ENCODE measurements at regions not wholly inside any gene's neighbourhood (a gene's known extent, or its start where the extent isn't known, plus 50 kb on each side); places are given as distances from the start of the nearest gene placed in this dataset.
A peak's percentile ranks its signal among the peaks of the same experiment; 100 is the strongest.

DNA sequence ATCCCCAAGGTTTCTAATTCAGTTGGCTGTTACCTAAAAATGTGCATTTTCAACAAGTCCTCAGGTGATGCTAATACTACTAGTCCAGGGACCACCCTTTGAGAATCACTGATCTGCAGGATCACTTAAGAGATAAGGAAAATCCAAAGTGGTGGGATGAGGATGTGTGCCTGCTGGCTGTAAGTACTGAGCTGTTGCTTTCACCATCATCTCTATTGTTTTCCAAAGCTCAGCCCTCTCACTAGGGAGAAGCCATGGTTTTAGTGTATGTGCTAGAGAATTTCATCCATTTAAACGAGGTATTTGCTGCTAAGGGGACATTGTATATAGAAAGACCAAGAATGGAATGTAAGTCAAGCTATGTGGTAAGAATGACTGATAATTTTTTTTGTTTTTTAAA lies 202.3 kb downstream of the KIF21A start:
- no peak for ATAC-seq

DNA sequence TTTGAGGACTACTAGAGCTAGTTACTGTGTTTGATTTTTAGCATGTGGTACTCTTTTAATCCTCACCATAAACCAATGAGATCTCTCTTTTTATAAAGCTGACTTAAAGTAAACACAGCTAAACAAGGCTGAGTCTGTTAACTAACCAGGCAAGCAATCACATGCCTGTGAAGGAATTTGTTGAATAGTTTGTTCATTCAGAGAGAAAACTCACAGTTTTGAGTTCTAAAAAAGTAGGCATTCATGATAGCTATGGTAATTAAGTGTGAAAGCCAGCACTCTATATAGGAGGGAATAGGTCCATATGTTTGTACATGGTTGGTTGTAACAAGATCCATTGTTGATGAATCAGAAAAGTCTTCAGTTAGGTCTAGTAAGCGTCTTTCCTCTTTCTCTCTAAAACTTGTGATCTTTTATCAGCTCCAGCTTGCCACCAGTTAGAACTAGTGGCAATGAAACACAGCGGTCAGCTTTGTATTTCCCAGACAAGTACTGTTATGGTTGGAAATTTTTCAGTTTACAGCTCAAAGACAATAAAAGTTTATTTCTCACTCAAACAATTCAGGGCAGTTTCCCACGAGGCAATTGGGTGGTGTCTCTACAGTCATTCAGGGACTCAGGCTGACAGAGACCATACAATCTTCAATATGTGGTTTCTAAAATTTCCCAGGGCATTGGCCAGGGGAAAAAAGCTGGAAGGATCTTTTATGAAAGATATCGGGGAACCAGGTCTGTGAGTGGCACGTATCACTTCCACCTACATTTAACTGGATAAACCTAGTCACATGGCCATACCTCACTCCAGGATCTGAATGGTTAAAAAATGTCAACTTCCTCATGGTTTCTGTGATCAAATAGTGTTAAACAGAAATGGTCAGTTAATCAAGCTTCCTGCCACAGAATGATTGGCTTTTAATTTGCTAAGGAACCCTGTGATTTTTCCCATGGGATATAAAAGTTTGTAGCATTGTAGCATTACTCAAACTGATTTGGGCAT lies 203.1 kb downstream of the KIF21A start:
- ATAC-seq, result no peak

GRCh38 chr12:39237004-39237403 lies 205.9 kb downstream of the KIF21A start:
- no peak for ATAC-seq

DNA sequence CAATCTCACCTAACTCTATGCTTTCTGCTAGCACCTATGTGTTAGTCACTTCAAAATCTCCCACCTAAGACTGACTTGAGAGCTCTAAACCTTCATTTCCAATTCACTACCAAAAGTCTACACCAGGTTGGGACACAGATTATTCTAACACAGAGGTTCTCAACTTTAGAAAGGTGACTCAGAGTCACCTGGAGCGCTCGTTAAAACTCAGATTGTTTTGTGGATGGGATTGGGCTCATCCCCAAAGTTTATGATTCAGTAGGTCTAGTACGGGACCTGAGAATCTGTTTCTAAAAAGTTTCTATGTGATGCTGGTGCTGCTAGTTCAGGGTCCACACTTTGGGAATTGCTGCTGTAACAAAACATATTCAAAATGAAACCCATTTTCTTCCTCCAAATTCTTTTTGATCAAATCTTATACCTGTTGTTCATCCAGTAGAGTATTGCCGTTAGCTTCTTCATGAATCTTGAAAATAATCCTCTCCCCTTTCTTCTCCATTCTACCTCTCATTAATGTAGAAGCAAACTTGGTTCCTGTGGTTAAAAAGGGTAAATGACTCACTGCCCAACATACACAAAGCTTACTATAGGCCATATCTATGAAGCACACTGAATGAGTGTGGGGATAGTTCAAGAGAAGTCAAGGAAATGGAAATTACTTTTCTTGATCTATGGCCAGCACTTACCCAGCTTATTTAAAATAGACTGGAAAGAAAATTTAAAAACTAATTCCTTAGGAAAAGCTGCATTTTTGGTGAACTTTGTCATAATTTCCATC lies 206.7 kb downstream of the KIF21A start:
- peak in 1 of 2 donors; percentile 45 for ATAC-seq

GRCh38 chr12:39230086-39230485 lies 212.8 kb downstream of the KIF21A start:
- no peak for ATAC-seq

GRCh38 chr12:39227218-39227617 lies 215.7 kb downstream of the KIF21A start:
- no peak for ATAC-seq

DNA sequence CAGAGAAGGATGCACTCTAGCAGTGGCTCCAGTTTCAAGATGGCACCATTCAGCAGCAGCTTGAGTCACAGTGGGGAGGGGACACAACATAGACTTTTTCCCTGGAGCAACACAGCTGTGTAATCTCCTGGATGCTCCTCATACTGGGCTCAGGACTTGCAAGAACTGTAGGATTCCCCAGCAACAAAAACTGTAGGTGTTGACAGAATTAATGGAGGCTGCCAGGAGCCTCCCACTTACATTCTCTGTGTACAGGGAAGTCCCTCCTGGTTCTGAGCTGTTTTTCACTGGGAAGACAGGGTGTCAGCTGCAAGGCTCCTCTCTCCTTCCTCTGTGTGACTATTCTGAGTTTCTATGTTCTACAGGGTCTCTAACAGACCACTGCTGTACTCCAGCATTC lies 217.9 kb downstream of the KIF21A start:
- ATAC-seq, result no peak

- no peak for ATAC-seq
Measured at GRCh38 chr12:39205969-39206368, 237.0 kb downstream of the KIF21A start.

DNA sequence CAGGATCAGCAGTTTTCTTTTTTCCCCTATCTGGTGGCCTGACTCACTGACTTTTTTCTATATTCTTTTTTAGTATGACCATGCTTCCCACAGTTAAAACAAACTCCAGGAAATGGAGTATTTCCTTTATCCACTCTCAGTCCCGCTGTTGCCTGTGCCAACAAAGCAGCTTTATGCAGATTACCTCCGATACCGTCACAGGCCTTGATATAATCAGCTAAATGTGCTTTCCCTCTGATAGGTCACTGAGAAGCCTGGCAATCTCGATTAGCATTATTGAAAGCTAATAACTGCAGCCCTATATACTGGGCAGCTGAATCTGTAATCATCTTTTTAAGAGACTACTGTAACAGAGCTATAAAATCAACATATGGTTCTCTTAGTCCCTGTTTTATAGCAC lies 243.6 kb downstream of the KIF21A start:
- ATAC-seq, result no peak

DNA sequence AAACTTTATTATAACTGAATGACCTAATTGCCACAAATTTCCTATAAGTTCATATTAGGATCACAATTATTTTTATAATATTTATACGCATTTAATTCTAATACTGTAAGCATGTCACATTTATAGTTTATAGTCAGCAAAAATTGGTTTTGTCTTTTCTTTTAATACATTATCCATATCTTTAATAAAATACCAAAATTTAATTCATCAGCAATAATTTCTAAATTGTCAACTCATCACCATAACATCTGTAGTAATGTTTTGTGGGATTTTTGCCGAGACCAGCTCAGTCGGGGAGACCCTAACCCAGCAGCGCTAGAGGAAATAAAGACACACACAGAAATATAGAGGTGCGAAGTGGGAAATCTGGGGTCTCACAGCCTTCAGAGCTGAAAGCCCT lies 254.2 kb downstream of the KIF21A start:
- ATAC-seq, result no peak

DNA sequence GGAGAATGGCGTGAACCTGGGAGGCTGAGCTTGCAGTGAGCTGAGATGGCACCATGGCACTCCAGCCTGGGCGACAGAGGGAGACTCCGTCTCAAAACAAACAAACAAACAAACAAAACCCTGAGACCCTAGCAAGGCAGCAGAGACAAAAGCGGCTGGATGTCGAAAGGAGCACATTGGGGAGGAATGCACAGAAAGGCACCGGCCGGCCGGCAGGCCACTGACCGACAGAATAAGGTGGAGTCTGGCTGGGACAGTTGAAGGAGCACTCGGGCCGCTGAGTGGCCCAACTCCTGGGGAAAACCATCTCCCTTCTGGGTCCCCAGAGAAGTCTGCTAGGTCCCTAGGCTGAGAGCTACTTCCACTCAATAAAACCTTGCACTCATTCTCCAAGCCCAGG lies 256.2 kb downstream of the KIF21A start:
- no peak for ATAC-seq

GRCh38 chr12:39178837-39179236 lies 264.1 kb downstream of the KIF21A start:
- no peak for ATAC-seq

GRCh38 chr12:39176356-39176755 lies 266.6 kb downstream of the KIF21A start:
- ATAC-seq, result no peak

DNA sequence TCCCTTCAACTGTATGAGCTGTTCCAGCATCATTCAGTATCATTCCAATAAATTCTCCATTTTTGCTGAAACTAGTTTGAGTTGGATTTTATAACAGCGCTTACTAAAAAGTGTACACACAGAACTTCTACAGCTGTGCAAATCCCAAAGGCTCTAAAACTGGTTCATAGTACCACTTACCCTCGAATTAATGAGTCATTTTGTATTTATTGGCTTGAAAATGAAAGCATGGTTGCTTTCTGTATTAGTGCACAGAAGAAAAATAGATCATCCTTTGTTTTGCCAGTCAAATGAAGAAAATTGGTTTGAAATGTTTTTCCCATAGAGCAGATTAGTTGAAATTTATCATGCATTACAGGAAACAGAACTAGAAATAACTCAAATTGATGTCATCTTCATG lies 268.3 kb upstream of the CPNE8 start:
- no peak for ATAC-seq

GRCh38 chr12:39165338-39165737 lies 259.9 kb upstream of the CPNE8 start:
- ATAC-seq, result no peak

DNA sequence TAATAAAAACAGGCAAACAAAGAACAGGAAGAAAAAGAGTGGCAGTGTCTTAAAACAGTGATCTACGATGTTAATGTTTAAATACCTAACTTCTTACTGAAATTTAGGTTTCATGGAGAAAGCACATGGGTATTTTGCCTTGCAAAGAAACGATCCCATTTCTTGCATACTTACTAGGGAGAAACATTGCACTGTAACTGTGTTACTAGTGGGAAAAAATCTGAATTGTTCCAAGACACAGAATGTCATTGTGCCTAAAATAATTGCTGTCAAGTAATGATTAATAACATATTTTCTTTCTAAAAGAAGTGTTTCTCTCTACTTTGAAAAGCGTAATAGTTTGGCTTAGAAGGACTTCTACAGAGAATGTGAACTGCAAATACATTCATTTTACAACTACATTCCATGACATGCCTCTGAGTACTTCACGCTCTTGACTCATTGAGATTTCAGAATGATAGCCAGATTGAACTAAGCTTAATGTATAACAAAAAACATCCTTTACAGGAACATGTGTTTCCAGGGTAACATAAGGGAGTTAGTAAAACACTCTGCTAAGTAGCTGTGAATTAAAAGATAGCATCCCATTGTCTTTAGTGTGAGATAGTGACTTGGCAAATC lies 256.2 kb upstream of the CPNE8 start:
- ATAC-seq, result no peak

- no peak for ATAC-seq
Measured at GRCh38 chr12:39157696-39158342, 252.4 kb upstream of the CPNE8 start.

- ATAC-seq, result no peak
Measured at GRCh38 chr12:39145175-39145999, 240.0 kb upstream of the CPNE8 start.

DNA sequence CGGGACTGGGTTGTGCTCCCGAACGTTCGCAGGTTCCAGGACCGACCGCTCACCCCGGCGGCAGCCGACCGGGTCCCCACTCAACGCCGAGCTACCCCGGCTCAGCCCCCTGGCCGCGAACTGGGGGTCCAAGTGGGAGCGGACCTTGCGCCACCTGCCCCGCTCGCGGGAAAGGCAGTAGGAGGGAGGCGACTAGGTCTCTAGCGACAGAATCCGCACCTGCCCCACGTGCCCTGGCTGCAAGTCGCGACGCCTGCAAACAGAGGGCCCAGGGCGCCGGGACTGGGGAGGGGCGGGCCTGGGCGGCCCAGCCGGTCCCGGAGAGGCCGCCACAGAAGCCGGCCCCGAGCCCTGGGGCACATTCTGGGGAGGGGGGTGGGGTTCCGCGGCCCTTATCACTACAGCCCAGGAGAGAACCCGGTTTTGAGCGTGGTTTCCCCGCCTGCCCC lies 239.2 kb upstream of the CPNE8 start:
- no peak for ATAC-seq

DNA sequence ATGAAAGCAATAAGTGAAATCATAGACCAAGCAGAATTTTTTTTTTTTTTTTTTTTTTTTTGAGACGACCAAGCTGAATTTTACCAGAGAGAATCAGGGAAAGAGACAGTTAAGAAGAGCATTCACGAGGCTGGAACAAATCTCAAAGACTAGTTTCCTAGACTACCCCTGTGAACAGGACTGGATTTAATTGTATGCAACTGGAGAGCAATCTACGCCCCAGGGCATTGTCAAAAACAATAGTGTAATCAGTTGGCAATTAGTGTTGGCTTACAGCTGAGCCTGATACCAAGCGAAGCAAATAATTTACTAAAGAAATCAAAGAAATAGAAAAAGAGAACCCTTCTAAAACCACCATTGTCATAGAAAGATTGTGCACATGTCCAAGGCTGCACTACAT lies 232.9 kb upstream of the CPNE8 start:
- no peak for ATAC-seq

DNA sequence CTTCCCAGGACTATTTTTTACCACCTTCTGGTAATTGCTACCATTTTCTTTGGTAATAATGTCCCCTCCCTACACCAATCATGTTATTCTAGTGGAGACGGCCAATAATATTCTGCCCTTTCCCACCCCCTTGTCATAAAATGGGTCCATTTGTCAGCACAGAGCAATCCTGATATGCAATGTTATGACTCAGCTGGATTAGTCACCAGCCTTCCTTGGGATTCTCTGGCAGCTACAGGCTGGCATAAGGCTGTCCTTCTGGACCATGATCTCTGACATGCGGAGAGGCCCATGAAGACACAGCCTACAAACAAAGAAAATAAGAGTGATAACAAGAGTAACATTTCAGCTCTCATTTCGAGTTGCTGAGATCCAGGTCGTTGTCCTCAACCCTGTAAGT lies 222.0 kb upstream of the CPNE8 start:
- ATAC-seq, result no peak

DNA sequence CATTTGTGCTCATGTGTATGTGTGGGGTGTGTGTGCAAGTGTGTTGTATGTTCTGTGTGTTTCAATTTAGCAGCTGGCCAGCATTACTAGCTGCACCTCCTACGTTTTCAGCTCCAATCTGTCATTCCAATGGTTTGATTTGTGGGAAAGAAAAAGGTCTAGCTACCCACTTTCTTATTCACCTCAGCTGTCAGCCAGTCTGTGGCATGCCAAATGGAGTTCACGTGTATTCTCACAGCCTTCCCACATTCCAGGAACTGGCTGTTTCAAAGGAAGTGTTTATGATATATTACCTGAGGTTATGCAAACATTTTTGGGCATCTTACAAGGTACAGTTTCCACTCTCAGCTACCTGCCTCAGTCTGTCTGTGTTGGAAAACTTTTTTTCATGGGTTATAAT lies 220.2 kb upstream of the CPNE8 start:
- no peak for ATAC-seq

Data from activated CD4-positive, CD25-positive, alpha-beta regulatory T cell treated with anti-CD3 and anti-CD28 coated beads, Interleukin-2, amount 50 U/mL, for 24 hours (primary cell).